BE2C (cell line): ENCODE measurements at regions not wholly inside any gene's neighbourhood (a gene's known extent, or its start where the extent isn't known, plus 50 kb on each side); places are given as distances from the start of the nearest gene placed in this dataset.

ENCODE experiments used
- DNase-seq: peaks from one replicate; pipeline ENCODE4 v3.0.0-alpha.2; 2020
- H3K27me3 ChIP-seq: fragments of 250-450 bp; sonication (Bioruptor Pico); 2 replicates; pipeline ENCODE4 v1.5.1; 2020; ENCODE audit warnings: mild to moderate bottlenecking
- H3K36me3 ChIP-seq: fragments of 250-450 bp; sonication (Bioruptor Pico); 2 replicates; pipeline ENCODE4 v1.5.1; 2020; ENCODE audit warnings: mild to moderate bottlenecking
- H3K4me1 ChIP-seq: fragments of 250-450 bp; sonication (Bioruptor Pico); 2 replicates; pipeline ENCODE4 v1.5.1; 2020
- H3K4me3 ChIP-seq: 2 replicates; pipeline ENCODE4 v1.5.1; 2011; ENCODE audit warnings: low read depth, low read length
- H3K9me3 ChIP-seq: fragments of 250-450 bp; sonication (Bioruptor Pico); 2 replicates; pipeline ENCODE4 v1.5.1; 2020
- TF ChIP-seq, protein P1 (sequence below): IDR thresholded peaks from 2 replicates; pipeline ENCODE4 v1.5.1; 2012; ENCODE audit warnings: mild to moderate bottlenecking, low read depth, low read length

DNA sequence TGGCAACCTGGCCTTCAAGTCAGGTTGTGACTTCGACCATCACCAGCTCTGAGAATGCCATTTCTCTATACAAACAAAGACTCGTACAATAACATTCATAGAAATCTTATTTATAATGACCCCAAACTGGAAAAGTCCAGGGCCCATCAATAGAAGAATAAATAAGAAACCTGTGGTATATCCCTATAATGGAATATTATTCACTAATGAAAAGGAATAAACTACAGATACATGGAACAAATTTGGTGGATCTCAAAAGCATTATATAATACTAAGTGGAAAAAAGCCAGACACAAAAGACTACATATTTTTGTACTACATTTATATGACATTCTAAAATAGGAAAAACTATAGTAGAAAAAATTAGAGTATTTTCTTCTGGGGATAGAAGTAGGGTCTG is 109.4 kb upstream of the INPP4B start:
- Histone ChIP-seq H3K4me1 (no peaks in the 10 kb centered on the region), H3K9me3 (no peaks in the 10 kb centered on the region), H3K27me3 (no peaks in the 10 kb centered on the region), H3K36me3 (no peaks in the 10 kb centered on the region), H3K4me3 (no peak overlapping the region)
- DNase-seq: no peak
- TF ChIP-seq, protein P1, sequence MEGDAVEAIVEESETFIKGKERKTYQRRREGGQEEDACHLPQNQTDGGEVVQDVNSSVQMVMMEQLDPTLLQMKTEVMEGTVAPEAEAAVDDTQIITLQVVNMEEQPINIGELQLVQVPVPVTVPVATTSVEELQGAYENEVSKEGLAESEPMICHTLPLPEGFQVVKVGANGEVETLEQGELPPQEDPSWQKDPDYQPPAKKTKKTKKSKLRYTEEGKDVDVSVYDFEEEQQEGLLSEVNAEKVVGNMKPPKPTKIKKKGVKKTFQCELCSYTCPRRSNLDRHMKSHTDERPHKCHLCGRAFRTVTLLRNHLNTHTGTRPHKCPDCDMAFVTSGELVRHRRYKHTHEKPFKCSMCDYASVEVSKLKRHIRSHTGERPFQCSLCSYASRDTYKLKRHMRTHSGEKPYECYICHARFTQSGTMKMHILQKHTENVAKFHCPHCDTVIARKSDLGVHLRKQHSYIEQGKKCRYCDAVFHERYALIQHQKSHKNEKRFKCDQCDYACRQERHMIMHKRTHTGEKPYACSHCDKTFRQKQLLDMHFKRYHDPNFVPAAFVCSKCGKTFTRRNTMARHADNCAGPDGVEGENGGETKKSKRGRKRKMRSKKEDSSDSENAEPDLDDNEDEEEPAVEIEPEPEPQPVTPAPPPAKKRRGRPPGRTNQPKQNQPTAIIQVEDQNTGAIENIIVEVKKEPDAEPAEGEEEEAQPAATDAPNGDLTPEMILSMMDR: no peak

DNA sequence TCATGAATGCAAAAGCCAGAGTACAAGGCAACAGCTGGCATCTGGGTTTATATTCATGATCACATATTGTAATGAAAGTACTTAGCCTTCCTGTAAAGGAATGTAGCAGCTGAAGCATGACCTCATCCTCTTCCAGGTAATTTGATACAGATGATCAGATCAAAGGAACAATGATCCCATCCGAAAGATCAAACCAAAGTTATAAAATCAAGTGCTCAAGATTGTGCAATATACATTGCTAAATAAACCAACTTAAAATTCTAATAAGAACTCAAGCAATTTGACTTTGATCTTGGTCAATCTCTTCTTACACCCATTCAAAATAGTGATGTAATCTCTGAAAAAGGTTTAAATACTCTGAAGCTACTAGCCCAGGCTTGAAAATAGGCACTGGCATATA is 113.1 kb upstream of the INPP4B start:
- Histone ChIP-seq H3K27me3 (0 out of 2 replicates have a peak, but pooled peaks cover 2% of the 10 kb centered on the region), H3K4me3 (no peak overlapping the region), H3K4me1 (no peaks in the 10 kb centered on the region), H3K9me3 (no peaks in the 10 kb centered on the region), H3K36me3 (no peaks in the 10 kb centered on the region)
- TF ChIP-seq, protein P1: no peak
- DNase-seq: no peak

DNA sequence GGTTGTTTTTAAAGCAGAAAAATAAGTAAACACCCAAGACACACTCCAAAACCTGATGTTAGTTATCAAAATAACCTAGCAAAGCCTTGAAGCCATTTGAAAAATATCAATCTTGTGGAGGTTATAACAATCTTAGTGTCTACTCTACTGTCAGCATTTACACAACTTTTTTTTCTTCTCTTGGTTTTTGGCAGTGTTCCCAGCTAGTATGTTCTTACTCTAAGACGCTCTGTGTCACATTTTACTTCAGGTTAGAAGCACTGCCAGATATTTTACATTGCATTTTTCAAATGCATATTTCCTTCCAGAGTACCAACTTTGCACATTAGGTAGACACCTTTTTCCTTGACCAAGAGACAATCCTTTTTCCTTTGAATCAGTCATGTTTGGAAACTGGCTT is 114.0 kb upstream of the INPP4B start:
- H3K36me3 ChIP-seq: no peaks in the 10 kb centered on the region
- no peaks in the 10 kb centered on the region for H3K4me1 ChIP-seq
- no peaks in the 10 kb centered on the region for H3K9me3 ChIP-seq
- H3K27me3 ChIP-seq: 0 out of 2 replicates have a peak, but pooled peaks cover 2% of the 10 kb centered on the region
- TF ChIP-seq, protein P1: no peak
- no peak for DNase-seq
- no peak overlapping the region for H3K4me3 ChIP-seq

DNA sequence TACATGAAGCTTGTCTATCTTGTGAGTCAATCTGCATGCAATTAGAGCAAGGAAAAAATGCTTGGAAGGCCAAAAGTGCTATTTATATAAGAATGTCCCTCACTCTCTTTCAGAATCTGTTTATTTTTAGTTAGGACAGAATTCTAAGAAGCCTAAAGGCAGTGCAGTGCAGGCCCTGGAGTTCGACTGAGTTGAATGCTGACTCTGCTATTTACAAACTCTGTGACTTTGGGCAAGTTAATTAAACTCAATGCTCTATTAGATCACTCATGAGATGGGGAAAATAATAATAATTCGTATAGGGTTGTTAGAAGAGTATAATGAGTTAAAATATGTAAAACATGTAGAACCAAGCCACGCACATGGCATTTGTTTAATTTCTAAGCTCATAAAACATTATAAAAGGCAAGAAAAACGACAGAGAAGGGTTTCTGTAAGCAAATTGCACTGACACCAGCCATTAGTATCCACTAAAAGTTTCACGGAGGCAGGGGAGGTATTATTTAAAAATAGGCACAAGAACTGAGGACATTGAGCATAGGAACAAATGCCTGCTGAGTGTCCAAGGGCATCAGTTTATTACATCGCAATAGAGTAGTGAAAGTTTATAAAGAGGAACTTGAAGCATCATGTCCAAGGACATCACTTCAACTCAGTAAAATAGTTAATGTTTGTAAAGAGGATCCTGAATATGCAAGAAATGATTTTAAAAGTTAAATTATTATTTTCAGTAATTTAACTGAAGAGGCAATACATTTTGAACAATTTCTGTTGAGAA is 115.0 kb upstream of the INPP4B start:
- no peak for DNase-seq
- Histone ChIP-seq H3K4me3 (no peak overlapping the region), H3K27me3 (0 out of 2 replicates have a peak, but pooled peaks cover 2% of the 10 kb centered on the region), H3K4me1 (no peaks in the 10 kb centered on the region), H3K9me3 (no peaks in the 10 kb centered on the region), H3K36me3 (no peaks in the 10 kb centered on the region)
- TF ChIP-seq, protein P1: no peak

DNA sequence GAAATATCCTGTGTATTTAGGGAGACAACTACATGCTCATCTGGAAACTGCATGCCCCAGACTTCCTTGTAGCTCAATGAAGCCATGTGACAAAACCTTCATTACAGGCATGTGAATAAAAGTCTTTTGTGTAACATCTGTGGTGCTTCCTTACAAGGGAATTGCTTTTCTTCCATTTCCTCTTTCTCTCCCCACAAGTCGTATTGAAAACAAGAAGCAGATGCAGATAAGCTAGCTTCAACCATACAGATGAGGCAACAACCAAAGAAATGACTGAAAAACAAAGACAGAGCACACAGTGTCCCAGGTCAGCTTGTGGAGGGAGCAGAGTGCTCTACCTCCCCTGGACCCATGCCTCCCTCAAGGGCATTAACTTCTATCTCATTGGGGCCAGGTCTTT is 115.8 kb upstream of the INPP4B start:
- no peaks in the 10 kb centered on the region for H3K4me1 ChIP-seq
- H3K4me3 ChIP-seq: no peak overlapping the region
- TF ChIP-seq, protein P1: no peak
- no peaks in the 10 kb centered on the region for H3K36me3 ChIP-seq
- DNase-seq: no peak
- 0 out of 2 replicates have a peak, but pooled peaks cover 2% of the 10 kb centered on the region for H3K27me3 ChIP-seq
- H3K9me3 ChIP-seq: no peaks in the 10 kb centered on the region

DNA sequence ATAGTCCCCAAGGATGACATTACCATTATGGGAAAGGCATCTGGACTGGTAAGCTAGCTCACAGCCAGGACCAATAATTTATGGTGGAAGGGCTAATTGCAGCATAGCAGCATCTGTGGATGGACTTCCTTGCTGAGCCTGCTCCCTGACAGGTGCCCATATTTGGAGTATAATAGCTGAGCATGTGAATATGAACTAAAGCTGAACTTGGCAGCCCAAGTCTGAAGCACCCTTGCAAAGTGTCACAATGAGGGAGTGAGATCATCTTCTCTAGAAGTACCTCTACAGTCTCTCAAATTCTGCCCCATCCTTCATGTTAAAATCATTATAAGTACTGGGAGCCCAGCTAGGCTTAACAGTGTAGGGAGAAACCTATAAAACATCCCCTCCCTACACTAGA is 128.2 kb upstream of the INPP4B start:
- Histone ChIP-seq H3K9me3 (no peaks in the 10 kb centered on the region), H3K36me3 (no peaks in the 10 kb centered on the region), H3K4me3 (no peak overlapping the region), H3K27me3 (peaks cover 2% of the 10 kb centered on the region), H3K4me1 (no peaks in the 10 kb centered on the region)
- TF ChIP-seq, protein P1: no peak
- no peak for DNase-seq
